GM18909 (cell line): ENCODE measurements at regions not wholly inside any gene's neighbourhood (a gene's known extent, or its start where the extent isn't known, plus 50 kb on each side); places are given as distances from the start of the nearest gene placed in this dataset.
"Not testable (repeated sequence)": the region's sequence is repeated elsewhere in the genome, so short reads cannot be mapped to it uniquely, and the experiment has no call there.

ENCODE experiments used
- ATAC-seq: cut with Tn5 transposase; IDR thresholded peaks from one replicate; pipeline ENCODE4 v1.9.1; 2021; ENCODE audit warnings: mild to moderate bottlenecking; ENCODE audit not compliant: unreplicated experiment, poor library complexity

DNA sequence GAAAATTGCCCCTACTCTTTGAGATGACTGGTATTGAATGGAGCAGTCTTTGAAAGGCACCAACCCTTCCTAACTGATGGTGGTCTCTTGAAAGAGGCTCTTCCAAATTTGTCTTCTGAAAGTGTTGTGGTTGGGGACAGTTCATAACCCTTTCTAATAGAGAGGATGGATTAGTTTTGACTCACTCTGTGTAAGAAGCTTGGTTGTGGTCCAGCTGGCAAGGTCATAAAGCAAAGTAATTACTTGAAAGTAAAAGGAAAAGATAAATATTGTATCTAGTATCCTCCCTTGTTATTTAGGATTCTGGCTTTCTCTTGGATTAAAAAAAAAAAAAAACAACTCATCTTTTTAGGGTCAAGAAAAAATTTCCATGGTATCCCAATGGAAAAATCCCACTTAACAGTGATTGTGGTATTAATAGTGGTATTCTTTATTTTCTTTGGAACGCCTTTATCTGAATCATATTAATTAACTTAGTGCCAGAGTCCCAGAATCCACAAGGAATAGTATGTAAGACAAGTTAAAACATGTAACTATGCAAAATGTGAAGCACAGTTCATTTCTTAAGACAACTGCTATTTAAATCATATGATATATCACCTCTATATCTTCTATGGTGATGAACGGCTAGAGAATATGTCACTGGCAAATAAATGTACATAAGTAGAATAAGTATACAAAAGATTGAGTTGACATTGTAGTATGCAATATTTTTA, 469.3 kb upstream of the CDIN1 start:
- no peak for ATAC-seq

DNA sequence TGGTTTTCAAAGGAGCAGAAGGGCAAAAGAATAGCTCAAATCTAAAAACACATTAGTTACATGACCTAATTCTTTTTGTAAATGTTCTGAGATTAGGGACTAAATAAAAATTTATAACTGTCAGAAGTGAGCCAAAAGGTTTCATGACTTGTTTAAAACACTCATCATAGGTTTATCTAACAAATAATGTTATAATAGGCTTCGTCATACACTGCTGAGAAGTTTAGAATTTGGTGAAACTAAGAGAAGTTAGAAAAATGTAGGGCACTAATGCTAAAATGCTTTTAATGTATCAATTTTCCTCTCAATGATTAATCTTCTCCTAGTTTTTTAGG, 468.8 kb upstream of the CDIN1 start:
- ATAC-seq = no peak

- ATAC-seq = no peak
Observed at GRCh38 chr15:36117296-36117787, 462.1 kb upstream of the CDIN1 start.

GRCh38 chr15:36126194-36126593, 453.2 kb upstream of the CDIN1 start:
- no peak for ATAC-seq

- no peak for ATAC-seq
Observed at GRCh38 chr15:36130641-36131310, 448.6 kb upstream of the CDIN1 start.

DNA sequence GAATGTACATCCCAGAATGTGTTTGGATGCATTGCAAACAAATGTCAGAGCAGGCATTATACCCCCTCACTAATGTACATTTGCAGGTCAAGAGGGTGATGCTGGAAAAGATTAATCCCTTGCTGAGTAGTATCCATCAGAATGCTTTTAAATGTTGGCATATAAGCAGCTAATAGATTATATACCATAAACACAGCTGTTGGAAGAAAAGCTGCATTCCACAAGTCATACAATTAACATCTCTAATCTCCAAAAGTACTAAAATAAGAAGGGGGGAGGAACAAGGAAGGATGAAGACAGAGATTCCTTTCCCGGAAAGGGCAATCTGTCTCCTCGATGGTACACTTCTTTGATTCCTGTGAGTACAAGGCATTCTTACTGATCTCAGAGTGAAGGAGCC, 445.7 kb upstream of the CDIN1 start:
- ATAC-seq = no peak

DNA sequence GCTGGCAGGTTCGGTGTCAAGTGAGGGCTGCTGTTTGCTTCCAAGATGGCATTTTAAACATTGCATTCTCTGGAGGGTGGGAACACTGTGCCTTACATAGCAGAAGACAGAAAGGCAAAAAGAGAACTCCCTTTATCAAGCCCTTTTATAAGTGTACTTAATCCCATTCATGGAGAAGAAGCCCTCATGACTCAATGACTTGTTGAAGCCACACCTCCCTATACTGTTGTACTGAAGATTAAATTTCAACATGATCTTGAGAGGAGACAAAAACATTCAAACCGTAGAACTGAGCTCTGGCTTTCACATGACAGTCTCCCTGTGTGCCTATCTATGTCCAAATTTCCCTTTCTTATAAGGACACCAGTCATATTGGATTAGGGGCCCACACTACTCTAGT, 443.4 kb upstream of the CDIN1 start:
- no peak for ATAC-seq

GRCh38 chr15:36152936-36153335, 426.5 kb upstream of the CDIN1 start:
- ATAC-seq = no peak

DNA sequence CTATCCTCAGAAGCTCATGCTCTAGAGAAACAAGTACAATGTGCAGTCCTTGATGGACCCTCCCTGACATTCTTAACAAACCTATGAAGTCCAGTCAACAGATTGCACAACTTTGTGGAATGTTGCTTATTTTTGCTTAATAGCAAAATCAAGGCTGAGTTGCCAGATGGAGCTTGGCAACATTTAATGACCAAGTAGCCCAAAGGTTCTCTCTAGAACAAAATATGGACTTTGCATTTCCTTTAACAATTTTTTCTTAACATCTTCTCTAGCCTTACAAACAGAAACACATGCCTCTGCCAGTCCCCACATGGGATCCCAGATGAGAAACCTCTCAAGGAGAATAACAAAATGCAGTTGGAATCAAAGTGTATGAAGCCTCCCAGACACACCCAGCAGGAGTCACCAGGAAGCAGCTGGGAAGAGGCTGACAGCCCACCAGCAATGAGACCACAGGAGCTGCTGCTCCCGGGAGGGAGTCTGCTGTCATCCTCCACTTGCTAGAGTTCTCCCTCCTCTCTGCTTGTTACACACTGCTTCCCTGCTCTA, 422.5 kb upstream of the CDIN1 start:
- ATAC-seq = no peak

DNA sequence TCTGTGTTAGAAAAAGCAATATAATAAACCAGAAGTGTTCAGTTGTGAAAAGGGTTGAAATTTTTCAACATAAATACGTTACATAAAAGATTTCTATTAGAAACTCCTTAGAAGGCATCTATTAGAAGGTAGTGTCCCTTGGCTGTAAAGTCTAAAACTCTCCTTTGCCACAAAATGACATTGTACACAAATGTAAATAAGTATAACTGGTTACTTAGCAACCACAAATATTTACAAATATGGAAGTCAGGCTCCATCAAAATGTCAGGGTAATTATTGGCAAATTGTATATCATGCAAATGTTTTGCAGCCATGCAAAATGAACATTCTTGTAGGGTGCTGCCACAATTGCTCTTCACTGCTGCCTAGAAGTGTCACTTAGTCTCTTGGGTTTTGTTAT, 419.1 kb upstream of the CDIN1 start:
- no peak for ATAC-seq

GRCh38 chr15:36161108-36161507, 418.3 kb upstream of the CDIN1 start:
- no peak for ATAC-seq

- ATAC-seq = no peak
Observed at GRCh38 chr15:36161771-36162212, 417.6 kb upstream of the CDIN1 start.

- not testable (repeated sequence) for ATAC-seq
Observed at GRCh38 chr15:36163983-36164382, 415.4 kb upstream of the CDIN1 start.

DNA sequence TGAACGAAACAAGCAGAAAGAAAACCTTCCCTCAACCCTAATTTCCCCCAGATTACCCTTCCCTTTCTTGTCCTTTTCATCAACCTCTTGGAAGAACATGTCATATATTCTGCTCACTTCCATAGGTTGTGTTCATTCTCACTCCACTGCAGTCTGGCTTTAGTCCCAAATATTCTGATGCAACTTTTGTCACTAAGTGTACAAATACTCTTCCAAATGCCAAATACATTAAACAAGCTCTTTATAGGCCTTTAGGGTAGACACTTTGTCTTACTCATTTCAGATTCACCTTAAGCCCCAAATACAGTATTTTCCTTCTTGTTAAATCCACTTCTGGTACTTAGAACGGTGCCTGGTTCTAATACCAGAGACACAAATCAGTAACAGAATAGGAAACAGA, 406.5 kb upstream of the CDIN1 start:
- no peak for ATAC-seq

DNA sequence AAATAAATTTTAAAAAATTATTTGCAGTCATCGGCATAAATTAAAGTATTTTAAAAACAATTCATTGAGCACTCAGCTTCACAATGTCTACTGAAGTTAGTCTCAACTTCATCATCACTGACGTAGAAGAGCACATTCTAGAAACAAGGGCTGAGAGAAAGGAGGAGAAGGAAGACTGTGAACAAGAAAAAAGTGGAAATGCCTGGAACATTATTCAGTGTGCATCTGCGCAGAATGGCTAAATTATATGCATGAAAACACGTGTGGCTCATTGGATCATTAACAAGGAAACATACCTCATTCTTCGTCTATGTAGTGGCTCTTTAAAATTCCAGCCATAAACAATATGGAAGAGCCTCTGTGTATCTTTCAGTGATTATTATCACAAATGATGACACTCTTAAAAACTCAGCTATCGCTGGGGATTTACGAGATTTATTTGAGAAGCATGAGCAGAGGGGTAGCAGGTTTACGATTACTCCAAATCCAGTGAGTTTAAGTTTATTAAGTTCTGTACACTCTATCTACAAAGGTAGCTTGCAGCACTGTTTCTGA, 404.2 kb upstream of the CDIN1 start:
- ATAC-seq = no peak

GRCh38 chr15:36175741-36176291, 403.6 kb upstream of the CDIN1 start:
- ATAC-seq = no peak

DNA sequence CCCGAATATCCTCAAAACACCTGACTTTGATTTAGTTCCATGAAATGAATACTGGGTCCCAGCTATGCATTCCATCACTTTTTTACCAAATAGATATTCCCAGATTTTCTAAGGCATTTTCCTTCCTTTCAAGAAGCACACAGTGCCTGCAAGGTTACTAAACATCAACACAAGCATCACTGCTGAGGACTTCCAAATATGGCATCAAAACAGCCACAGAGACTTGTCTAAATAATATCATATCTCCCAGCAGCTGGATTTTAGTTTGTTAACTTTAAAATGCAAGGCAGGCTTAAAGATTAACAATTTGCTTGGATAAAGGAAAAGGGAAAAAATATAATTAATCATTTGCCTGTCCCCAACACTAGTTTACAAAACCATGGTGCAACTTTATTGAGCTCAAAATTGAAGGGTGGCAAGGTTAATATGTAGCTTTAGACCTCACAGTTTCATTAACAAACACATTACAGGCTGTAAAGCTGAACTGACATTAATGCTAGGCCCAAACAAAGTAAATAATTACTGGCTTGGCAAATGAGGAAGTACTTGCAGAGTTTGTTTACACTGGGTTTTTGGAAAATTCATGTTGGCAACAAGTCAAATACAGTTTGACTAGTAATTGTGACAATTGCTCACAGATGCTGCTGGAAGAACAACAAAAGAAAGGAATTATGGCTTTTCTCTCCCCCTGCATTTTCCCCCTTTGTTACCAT, 401.7 kb upstream of the CDIN1 start:
- no peak for ATAC-seq

GRCh38 chr15:36178303-36178633, 401.2 kb upstream of the CDIN1 start:
- no peak for ATAC-seq

- no peak for ATAC-seq
Observed at GRCh38 chr15:36183201-36183600, 396.2 kb upstream of the CDIN1 start.

GRCh38 chr15:36185438-36185837, 394.0 kb upstream of the CDIN1 start:
- ATAC-seq = no peak

GRCh38 chr15:36185845-36186244, 393.6 kb upstream of the CDIN1 start:
- no peak for ATAC-seq
